ENCODE measurements at regions not wholly inside any gene's neighbourhood (a gene's known extent, or its start where the extent isn't known, plus 50 kb on each side); places are given as distances from the start of the nearest gene placed in this dataset.

DNA sequence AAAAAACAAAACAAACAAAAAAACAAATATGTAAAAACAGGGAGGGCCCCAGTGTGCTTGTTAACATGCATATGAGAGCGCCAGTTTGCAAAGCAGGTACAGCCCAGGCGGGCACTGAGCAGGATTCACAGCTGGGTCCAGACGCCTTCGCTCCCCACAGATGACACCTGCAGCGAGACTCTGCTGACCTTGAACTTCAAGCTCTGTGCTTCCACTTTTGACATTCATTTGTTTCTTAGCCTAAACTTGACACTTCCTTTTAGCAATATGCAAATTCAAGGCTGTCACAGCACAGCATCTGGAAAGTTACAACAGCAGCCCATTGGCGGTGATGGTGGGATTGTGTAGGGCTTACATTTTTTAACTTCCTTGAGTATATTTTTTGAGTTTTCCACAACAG is 88.8 kb upstream of the TNS3 start:
- H3K4ac ChIP-seq (replicated peaks; ENCODE audit: insufficient read length, low read depth, low read length), result no peak overlapping the region
- H3K4me3 ChIP-seq (ENCODE audit: extremely low read depth in 1 of 4, insufficient read depth in 2 of 4, low read depth in 3 of 4, low read length in 4 of 4), result no peak overlapping the region
- 74% methylated on average over 6 of the region's 6 CpGs; no CpG with 5 or more reads in 1 of the 2 experiments for WGBS, 2 experiments (ENCODE audit: extremely low coverage in 1 of 2, insufficient coverage in 1 of 2, insufficient read length in 1 of 2, insufficient replicate concordance in 2 of 2, low coverage in 1 of 2, low lambda C conversion rate in 2 of 2, missing lambda C conversion rate in 1 of 2)
- no peak overlapping the region for H4K8ac ChIP-seq (ENCODE audit: extremely low read depth, insufficient read depth, low read length)
- CTCF ChIA-PET (ENCODE audit: partially characterized antibody), result interaction anchor here (0.6 to 1.4 kb wide), 7 partner anchors 10 to 261 kb away, joined by 3 to 5 read pairs (median 4); no protein-coding TSS in a partner anchor
- no peak overlapping the region for H2BK15ac ChIP-seq (ENCODE audit: low read length)
- H2BK5ac ChIP-seq (ENCODE audit: low read depth, low read length), result no peak overlapping the region
- H3K23ac ChIP-seq (ENCODE audit: insufficient read length), result no peak overlapping the region
- H3K23me2 ChIP-seq (ENCODE audit: low read depth, low read length), result peaks cover 3% of the 10 kb centered on the region; the same call in 1 of the 2 replicates
- no peak overlapping the region for H3K56ac ChIP-seq (replicated peaks; ENCODE audit: insufficient read length, low read depth, low read length)
- H2AFZ ChIP-seq (ENCODE audit: low read length), result no peak overlapping the region
- no peaks in the 10 kb centered on the region for H3K79me1 ChIP-seq (ENCODE audit: low read depth, low read length)
- H3K4me2 ChIP-seq (ENCODE audit: insufficient read depth in 1 of 2, low read depth in 2 of 2, low read length in 2 of 2), result no peak overlapping the region
- no peak overlapping the region for H4K5ac ChIP-seq (ENCODE audit: insufficient read length, low read depth, low read length)
- H4K91ac ChIP-seq (replicated peaks; ENCODE audit: insufficient read length, low read length), result no peak overlapping the region
- no peak overlapping the region for H2BK120ac ChIP-seq (replicated peaks; ENCODE audit: low read depth, low read length)
- H2BK12ac ChIP-seq (ENCODE audit: low read depth, low read length), result no peak overlapping the region
- no peak for FAIRE-seq
- no peaks in the 10 kb centered on the region for H3K9me3 ChIP-seq (ENCODE audit: insufficient read depth in 2 of 2, low read depth in 1 of 2, low read length in 1 of 2)
- no peak overlapping the region for H3K27ac ChIP-seq (ENCODE audit: low read depth, low read length)
- H3K79me2 ChIP-seq (ENCODE audit: control insufficient read depth in 1 of 2, insufficient read depth in 2 of 2, low read length in 2 of 2), result no peaks in the 10 kb centered on the region
- no peak overlapping the region for H3K18ac ChIP-seq (ENCODE audit: extremely low read depth, low read length)
- no peak for DNase-seq (ENCODE audit: low read depth in 1 of 2, low spot score in 2 of 2)
- H3K36me3 ChIP-seq (ENCODE audit: control insufficient read depth in 2 of 4, insufficient read depth in 4 of 4, low read length in 3 of 4), result no peaks in the 10 kb centered on the region
- H2AK5ac ChIP-seq (ENCODE audit: low read depth, low read length), result no peak overlapping the region
- H2BK20ac ChIP-seq (ENCODE audit: low read length), result no peak overlapping the region
- POLR2A ChIA-PET (ENCODE audit: partially characterized antibody), result no interaction called here
- H3K9ac ChIP-seq (replicated peaks in 1 of 4; ENCODE audit: extremely low read depth in 1 of 4, low read depth in 3 of 4, low read length in 3 of 4), result no peak overlapping the region
- H4K20me1 ChIP-seq (replicated peaks in 1 of 2; ENCODE audit: control insufficient read depth in 1 of 2, insufficient read depth in 2 of 2, low read length in 2 of 2), result no peaks in the 10 kb centered on the region
- no peak overlapping the region for H3K14ac ChIP-seq (ENCODE audit: insufficient read length)
- H3K4me1 ChIP-seq (replicated peaks in 1 of 4; ENCODE audit: control insufficient read depth in 3 of 4, insufficient read depth in 4 of 4, low read length in 3 of 4), result peaks cover 0 to 11% (median 9%) of the 10 kb centered on the region in 4 experiments; a peak in 6 of 7 replicates
- H3K27me3 ChIP-seq (replicated peaks in 1 of 4; ENCODE audit: control insufficient read depth in 3 of 4, extremely low read depth in 1 of 4, insufficient read depth in 3 of 4, low read length in 3 of 4), result no peaks in the 10 kb centered on the region
- TF ChIP-seq CEBPB (IDR thresholded peaks at IDR 0.05; ENCODE audit: low read depth, low read length) (no peak), KDM1A (IDR thresholded peaks at IDR 0.05; ENCODE audit: borderline replicate concordance, low read length) (no peak), JUN (IDR thresholded peaks at IDR 0.05; ENCODE audit: low read depth, low read length) (no peak), EZH2 (IDR thresholded peaks at IDR 0.05; ENCODE audit: low read depth, low read length, severe bottlenecking) (no peak), FOSL1 (IDR thresholded peaks at IDR 0.05; ENCODE audit: insufficient read depth, low read depth, low read length) (no peak)
